GM12872 (cell line): ENCODE measurements at regions not wholly inside any gene's neighbourhood (a gene's known extent, or its start where the extent isn't known, plus 50 kb on each side); places are given as distances from the start of the nearest gene placed in this dataset.

Source experiments
- TF ChIP-seq, protein P1 (sequence below): IDR thresholded peaks from 3 replicates; pipeline ENCODE4 v1.5.1; 2011; ENCODE audit warnings: low read depth, mild to moderate bottlenecking, low read length, moderate library complexity; ENCODE audit not compliant: insufficient read depth

DNA sequence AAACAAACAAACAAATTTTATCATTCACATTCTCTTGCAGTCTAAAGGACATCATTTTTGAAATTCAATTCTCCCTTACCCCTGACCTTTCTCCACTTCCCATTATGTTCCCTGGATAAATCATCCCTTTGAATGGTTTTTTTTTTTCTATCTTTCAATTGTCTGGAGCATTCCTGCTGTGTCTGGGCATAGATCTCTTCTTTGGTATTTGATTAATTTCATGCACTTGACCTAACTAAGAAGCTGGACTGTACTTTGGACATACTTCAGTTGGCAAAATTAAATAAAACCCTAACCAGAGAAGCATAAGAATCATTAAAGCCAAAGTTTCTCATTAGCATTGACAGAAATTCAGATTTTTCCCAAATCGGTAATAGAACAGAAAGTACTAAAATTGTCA lies 163.6 kb upstream of the BMP4 start:
- TF ChIP-seq, protein P1, sequence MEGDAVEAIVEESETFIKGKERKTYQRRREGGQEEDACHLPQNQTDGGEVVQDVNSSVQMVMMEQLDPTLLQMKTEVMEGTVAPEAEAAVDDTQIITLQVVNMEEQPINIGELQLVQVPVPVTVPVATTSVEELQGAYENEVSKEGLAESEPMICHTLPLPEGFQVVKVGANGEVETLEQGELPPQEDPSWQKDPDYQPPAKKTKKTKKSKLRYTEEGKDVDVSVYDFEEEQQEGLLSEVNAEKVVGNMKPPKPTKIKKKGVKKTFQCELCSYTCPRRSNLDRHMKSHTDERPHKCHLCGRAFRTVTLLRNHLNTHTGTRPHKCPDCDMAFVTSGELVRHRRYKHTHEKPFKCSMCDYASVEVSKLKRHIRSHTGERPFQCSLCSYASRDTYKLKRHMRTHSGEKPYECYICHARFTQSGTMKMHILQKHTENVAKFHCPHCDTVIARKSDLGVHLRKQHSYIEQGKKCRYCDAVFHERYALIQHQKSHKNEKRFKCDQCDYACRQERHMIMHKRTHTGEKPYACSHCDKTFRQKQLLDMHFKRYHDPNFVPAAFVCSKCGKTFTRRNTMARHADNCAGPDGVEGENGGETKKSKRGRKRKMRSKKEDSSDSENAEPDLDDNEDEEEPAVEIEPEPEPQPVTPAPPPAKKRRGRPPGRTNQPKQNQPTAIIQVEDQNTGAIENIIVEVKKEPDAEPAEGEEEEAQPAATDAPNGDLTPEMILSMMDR: no peak

DNA sequence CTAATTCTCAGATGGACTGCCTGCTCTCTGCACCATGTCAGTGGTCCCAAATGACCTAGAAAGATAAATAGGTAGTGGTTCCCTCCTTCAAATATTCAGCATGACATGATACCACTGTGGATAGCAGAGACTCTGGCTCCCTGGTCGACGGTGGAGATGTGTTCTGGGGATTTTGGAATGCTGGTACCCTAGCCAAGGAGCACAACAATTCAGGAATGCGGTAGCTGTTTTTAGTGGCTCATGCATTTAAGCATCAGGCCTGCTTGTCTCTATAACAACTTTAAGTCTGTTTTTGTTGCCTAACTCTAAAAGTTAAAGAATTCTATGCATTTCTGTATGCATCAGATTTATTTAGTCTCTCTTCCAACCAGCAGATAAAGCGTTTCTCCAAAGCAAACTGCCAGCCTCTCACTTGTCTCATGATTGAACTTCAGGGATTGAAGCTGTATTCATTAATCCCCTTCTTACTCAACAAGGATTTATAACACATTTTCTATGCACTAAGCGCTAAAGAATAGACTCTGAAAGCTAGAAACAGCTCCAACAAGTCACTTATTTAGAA lies 164.9 kb upstream of the BMP4 start:
- TF ChIP-seq, protein P1: no peak

DNA sequence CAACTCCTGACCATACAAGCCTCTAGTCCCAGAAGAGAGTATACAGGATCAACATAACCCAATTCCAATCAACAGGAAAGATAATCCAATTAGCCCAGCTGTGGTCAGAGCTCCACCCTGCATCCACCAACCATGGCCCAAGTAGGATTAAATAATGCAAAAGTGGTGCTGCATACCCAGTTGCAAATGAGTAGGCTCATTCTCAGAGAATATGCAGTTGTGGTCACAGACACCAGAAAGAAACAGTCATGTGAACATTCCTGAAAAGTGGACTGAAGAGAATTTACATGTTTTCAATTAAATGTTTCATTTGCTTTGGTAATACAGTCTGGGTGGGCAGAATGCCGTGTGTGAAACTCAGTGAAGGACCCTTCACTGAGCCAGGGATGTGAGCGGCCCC lies 167.2 kb upstream of the BMP4 start:
- TF ChIP-seq, protein P1: no peak

DNA sequence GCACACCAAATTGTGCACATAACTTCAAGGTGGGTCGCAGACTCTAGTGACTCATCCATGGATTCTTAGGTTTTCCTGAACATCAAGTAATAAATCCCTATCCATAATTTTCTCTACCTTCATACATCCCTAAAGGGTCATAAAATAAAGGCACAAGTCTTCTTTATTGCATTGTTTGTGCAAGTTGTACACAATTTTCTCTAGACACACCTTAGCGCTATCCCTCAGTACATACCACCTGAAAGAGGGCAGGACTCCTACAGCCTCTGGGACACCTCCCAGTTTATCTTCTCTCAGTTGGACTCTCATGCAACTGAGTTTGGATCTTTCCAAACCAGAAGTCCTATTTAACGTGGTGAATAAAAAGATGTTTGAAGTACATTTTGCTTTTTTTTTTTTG lies 168.5 kb upstream of the BMP4 start:
- TF ChIP-seq, protein P1: no peak

DNA sequence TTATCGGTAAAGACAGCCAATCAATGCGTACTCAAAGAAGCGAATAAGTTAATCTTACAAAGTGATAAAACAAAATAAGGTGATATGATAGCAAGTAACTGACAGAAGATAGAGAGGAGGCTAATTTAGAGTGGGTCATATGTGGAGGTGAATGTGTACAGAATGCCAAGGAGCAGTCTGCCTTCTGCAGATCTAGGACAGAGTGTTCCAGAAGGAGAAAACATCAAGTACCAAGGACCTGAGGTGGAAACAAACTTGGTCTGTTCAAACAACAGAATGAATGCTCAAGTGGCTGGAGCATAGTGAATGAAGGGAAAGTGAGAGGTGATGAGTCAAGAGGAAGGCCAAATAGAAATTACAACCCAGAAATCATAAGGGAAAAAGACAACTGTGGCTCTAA lies 170.3 kb upstream of the BMP4 start:
- TF ChIP-seq, protein P1: no peak

DNA sequence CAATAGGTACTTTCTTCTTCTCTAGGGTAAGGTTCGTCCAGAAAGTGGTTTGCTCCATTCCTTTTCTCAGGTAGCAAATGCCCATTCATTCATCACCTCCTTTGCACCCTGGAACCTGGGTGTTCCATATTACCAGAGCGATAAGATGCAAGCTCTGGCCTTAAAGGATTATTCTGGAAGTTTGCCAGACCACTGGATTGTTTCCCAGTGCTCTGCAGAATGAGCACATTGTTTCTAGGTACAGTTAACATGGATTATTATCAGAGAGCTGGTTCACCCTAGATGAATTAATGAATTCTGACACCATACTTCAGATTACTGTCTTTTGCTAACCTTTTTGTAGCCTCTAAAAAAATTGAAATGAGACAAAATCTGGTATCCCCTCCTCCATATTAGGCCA lies 170.9 kb upstream of the BMP4 start:
- TF ChIP-seq, protein P1: no peak

DNA sequence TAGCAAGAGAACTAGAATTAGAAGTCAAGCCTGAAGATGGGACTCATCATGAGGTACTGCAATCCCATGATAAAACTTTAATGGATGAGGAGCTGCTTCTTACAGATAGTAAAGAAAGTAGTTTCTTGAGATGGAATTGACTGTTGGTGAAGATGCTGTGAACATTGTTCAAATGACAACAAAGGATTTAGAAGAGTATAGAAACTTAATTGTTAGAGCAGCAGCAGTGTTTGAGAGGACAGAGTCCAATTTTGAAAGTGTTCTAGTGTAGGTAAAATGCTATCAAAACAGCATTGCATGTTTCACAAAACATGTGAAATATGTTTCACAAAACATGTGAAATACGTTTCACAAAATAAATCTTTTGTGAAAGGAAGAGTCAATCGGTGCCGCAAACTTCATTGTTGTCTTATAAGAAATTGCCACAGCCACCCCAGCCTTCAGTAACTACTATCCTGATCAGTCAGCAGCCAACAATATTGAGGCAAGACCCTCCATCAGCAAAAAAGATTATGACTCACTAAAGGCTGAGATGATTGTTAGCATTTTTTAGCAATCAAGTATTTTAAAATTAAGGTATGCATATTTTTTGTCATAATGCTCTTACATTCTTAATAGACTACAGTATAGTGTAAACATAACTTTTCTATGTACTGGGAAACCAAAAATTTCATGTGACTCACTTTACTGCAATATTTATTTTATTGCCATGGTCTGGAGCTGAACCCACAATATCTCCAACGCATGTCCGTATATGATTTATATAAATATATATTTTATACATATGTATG lies 173.4 kb upstream of the BMP4 start:
- TF ChIP-seq, protein P1: no peak
